GM12873 (cell line): ENCODE measurements at regions not wholly inside any gene's neighbourhood (a gene's known extent, or its start where the extent isn't known, plus 50 kb on each side); places are given as distances from the start of the nearest gene placed in this dataset.

Source experiments
- CTCF ChIP-seq: IDR thresholded peaks from 2 replicates; pipeline ENCODE4 v1.5.1; 2012; ENCODE audit warnings: low read depth, mild to moderate bottlenecking, moderate library complexity, low read length, control low read depth; ENCODE audit not compliant: insufficient read depth; ENCODE audit errors: missing control alignments

- TF ChIP-seq CTCF, result no peak
Measured at GRCh38 chr6:95242560-95242959, 334.8 kb upstream of the MANEA start.

- no peak for TF ChIP-seq CTCF
Measured at GRCh38 chr6:95243053-95243452, 334.3 kb upstream of the MANEA start.

- TF ChIP-seq CTCF, result no peak
Measured at GRCh38 chr6:95244751-95245150, 332.6 kb upstream of the MANEA start.

- TF ChIP-seq CTCF, result no peak
Measured at GRCh38 chr6:95248499-95248898, 328.8 kb upstream of the MANEA start.

- TF ChIP-seq CTCF, result no peak
Measured at GRCh38 chr6:95249175-95249574, 328.2 kb upstream of the MANEA start.

GRCh38 chr6:95249661-95250060 is 327.7 kb upstream of the MANEA start:
- TF ChIP-seq CTCF, result no peak

- TF ChIP-seq CTCF, result no peak
Measured at GRCh38 chr6:95263840-95264239, 313.5 kb upstream of the MANEA start.
